IPS-NIHi7 (cell line): ENCODE measurements at regions not wholly inside any gene's neighbourhood (a gene's known extent, or its start where the extent isn't known, plus 50 kb on each side); places are given as distances from the start of the nearest gene placed in this dataset.

Source experiments
- DNase-seq: peaks from one replicate; pipeline ENCODE4 v3.0.0; 2012; ENCODE audit warnings: mixed read lengths; ENCODE audit errors: extremely low spot score

DNA sequence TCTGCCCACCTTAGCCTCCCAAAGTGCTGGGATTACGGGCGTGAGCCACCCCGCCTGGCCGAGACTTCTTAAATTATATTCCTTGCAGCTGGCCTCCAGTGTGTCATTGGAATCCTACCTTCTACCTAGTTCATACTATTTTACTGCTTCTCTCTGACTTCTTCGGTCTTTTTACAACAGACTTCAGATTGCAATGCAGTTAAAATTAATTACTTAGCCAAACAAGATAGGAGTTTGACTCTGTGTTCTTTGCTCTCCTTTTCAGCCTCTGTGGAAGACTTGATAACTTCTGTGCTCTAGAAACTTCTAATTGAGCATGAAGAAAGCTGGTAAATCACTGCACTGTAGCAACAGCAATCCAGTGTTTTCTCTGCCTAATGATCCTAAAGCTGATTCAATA, 199.5 kb downstream of the GASK1B start:
- no peak for DNase-seq

DNA sequence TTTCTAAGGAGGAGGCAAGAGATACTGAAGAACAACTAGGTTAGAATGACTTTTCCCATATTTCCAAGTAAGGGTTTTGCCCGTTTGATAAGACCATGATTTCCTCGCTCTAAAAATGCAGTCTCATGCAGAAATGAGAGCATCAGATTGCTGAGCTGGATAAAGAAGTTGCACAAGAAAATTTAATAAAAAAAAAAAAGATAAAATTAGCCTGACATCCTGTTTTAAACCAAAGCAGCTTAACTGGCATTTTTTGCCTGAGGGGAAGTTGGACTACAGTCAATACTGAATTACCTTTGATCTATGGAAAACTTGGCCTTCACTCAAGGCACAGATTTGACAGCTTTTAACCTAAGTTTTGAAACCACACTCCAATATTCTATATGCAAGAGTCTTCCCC, 208.4 kb downstream of the GASK1B start:
- DNase-seq: no peak

DNA sequence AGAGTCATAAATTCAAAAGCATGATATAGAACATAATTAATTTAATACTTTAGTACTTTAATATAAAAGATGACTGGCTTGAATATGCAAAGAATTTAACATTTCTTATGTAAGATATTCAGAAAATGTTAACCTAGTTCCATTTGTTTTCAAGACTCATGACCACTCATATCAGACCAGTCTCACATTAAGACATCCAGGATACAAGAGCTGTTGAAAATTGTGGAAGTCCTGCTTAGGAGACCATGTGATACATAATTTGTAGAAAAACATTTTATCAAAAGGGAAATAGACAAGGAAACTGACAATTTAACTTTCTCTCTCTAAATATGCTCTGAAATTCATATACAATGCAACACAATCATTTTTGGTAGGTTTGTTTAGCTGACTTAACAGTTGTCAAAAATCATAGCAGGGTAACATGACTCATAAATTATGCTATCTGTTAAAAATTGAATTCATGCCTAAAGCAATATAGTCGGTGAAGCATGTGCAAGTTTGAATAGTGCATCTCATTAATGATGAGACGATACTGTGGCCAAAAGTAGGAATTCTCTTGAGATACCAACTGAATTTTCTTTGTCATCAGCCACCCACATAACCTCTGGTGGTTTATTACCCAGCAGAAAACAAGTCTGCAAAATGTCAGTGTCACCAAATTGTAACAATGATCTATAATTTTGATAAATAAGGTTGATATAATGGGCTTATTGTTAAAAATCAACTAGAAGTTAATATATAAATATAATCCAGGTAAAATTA, 211.4 kb downstream of the GASK1B start:
- DNase-seq: no peak

DNA sequence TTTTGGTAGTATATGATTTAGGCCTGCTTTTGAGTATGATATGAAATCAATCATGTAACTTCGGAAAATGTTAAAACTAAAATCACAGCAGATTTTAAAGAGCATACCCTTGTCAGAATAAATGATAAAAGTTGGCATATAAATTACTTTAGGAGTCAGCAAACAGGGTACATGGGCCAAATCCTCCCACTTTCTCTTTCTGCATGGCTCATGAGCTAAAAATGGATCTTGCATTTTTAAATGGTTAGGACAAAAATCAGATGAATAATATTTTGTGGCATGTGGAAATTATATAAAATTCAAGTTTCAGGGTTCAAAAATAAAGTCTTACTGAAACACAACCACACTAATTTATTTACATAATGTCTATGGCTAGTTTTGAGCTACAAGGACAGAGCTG, 214.9 kb downstream of the GASK1B start:
- no peak for DNase-seq

DNA sequence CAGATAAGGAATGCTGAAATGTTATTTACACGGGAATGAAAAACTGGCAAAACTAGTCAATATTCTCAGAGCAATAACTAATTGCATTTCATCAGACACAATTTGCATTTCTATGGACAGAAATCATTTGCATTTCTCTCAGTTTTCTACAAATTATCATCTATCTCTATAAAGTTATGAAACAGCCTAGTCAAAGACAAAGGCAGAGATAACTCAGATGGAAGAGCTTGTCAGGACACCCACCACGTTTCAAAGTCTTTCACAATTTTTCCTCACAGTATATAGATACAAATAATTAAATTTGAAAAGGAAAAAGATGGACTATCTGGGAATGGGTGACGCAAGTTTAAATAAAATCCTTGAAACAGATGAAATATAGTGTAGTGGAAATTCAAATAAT, 230.8 kb downstream of the GASK1B start:
- DNase-seq: no peak

DNA sequence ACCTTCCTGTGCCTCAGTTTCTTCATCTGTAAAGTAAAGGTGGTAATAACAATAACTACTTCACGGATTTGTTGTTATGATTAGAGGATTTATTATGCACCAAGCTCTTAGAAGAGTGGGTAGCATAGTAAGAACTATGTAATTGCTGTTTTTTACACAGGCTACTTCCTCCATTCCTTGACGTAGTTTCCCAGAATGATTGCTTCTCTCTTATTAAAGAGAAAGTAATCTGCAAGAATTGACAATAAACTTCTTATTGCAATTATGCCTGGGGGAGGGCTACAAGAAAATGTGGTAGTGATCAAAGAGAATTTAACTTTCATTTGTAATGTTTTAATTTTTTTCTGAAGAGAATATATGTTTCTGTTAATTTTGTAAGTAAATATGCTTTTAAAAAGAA, 238.7 kb downstream of the GASK1B start:
- no peak for DNase-seq

DNA sequence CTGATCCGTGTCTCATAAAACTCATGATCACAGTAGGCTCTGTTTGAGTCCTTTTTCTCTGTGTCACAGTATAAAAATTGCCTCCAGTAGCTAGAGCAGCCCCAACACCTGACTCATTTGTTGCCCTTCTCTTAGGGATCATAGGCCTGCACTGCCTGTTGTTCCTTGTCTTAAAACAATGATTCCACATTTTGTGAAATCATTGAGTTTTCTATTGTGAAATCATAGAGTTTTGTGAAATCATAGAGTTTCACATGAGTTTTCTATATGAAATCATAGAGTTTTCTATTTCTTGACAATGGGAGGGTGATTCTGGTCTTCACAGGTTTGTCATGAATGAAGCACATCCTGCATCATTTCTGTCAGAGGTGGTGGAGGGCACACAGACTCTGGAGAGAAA, 239.9 kb downstream of the GASK1B start:
- DNase-seq: no peak

DNA sequence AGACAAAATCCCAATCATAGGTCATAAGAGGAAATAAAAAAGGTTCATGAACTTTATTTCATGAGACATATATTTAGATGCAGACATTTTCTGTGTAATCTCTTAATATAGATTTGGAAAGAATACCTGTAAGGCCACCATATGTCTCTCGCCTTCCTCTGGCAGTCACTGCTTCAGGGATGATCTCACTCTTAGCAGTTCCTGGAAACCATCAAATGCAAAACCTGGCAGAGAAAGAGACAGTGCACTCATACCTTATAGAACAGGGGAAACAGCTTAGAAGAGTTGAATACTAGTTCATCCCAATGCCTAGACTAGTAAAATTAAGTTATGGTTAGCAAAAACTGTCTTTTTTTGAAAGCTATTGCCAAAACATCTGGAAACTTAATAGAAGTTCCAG, 243.3 kb downstream of the GASK1B start:
- no peak for DNase-seq

DNA sequence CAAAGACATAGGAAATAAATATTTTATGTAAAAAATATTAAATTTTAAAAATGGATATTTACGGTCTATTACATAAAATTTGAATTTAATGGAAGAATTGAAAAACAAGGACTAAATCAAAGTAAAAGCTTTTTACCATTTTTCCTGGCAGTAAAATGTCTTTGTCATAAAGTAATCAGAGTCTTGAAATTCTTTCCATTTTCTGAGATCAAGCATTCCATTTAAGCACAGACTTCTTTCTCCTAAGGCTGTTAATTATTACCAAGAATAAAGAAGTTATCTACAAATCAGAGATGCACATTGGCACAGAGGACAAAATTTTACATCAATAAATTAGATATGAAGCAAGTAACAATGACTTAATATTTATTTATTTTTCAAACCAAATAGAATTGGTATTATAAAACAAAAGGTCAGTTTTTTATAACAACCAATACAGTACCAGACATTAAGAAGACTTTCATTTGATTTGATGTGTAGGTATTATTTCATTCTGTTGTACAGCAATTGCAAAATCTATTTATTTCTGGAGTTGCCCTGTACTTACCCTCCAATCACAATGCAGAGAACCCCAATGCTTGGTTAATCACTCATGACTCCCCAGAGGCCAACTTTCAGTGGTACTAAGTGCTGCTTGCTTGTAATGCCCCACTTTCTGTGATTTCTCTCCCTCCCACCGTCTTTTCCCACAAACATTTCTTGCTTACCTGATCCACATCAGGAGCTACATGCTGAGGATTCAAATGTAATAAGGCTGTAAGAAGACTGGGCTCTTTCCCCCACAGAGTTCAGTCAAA, 254.6 kb downstream of the GASK1B start:
- no peak for DNase-seq

DNA sequence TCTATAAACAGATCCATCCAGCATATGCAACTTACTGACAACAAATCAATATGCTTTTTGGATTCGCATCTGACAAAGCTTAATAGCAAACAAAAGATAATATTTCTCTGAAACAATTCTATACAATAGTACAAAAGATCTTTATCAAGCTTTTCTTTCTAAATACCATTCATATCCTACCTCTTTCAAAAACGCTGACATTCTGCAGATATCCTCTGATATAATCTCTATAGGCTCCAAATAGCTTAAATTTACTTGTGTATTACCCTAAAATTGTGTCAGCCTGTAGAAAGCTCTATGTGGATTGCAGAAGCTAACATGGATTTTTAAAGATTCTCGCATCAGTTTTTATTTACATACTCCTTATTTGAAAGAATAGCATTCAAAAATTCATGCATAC, 260.6 kb downstream of the GASK1B start:
- no peak for DNase-seq

DNA sequence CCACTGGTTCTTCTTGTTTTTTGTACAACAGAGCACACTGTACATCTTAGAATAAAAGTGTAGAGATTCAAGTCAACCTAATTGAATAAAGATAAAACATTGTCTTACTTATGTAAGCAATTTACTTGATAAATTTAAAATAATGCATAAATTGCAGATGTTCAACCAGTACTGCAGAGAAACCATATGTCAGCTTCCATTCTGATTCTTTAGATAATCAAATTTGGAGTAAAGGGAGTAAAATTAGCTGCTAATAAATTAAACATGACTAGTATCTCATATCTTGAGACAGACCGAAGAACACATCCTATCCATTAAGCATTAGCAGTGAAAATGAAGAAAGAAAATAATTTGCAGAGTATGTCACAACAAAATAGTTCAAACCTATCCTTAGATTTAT, 261.2 kb downstream of the GASK1B start:
- no peak for DNase-seq

DNA sequence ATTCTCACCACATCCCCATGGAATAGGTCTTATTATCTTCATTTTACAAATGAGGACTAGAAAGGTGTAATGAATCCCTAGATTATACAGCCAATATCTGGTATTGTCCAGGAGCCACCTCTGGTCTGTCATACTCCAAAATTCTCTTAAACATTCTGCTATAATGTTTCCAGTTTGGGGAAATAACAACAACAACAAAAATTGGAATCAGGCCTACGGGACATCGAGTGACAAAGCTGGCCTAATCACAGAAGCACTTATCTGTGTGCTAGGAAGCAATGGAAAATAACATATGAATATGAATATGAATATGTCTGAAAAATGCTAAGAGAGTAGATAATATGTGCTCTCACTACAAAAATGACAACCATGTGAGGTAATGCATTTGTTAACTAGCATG, 264.1 kb downstream of the GASK1B start:
- DNase-seq: no peak

DNA sequence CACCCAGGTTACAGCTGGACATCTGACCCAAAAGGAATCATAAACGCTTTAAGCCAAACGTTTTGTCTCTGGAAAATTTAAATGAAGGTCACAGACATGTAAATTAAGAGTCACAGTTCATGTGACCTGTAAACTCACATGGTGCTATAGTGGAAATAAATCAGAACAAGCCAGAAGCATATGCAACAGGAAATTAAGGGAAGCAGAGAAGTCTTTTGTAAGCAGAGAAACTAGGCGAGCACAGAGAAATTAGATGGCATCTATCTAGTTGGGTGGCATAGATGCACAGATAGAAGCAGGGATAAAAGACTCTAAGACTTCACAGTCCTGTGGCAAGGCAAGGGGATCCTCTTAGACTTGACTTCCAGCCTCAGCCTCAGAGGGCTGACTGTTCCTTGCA, 264.8 kb downstream of the GASK1B start:
- DNase-seq: no peak

DNA sequence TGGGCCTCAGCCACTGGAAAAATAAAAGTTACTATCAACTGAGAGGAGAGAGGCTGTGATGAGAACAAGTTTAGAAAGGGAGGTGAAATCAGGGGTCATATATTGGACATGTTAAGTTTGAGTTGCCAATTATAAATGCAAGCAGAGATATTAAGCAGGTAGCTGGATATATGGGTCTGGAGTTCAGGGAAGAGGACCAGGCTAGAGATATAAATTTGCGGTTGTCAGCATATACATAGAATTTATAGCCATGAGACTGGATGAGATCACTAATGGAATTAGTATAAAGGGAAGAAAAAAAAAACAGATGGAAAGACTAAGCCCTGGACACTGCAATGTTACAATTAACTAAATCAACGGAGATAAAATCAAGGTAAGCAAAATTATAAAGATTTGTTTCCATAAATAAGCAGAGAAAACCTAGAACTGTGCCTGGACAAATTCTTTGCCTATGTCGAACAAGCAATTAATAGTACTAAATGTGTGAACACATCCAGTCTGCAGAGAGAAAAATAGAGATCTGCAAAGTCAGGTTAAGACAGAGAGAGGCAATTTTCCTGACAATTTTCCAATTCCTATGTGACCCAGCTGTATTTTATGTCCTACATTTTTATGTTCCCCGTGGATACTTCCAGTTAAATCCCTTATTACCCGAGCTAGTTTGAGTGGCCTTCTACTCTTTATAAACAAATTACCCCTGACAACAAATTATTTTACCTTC, 265.4 kb downstream of the GASK1B start:
- DNase-seq: no peak

DNA sequence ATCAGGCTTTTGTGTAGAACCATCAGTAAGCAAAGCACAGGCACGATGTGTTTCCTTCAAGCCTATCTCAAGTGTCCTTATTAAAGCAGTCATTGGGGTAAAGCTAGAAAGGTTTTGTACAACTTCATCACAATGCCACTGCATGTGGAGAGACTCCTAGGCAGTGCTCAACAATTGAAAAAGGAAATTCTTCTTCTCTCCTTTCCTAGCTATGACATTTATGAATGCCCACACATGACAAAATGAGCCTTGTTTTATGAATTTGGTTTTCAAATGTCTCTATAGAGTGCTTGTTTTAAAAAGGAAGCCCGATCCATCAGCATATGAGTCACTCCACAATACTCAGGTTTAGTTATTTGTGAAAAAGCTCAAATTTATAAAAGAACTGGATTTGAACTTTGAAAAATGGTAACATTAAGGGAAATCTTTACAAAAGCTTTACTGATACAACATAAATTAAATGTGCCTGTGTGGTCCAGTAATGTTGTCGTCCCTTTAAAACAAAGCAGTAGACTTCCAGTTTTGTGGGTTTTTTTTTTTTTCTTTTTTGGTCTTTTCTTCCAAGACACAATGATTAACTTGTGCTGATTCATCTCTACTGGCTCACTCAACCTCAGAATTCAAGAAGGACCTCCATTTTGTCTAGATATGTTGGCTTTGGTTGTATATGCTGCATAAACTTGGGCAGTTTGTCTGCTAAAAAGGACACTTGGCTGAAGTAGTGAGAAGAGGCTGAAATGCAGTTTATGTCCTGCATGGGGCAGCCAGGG, 273.8 kb downstream of the GASK1B start:
- DNase-seq: no peak

DNA sequence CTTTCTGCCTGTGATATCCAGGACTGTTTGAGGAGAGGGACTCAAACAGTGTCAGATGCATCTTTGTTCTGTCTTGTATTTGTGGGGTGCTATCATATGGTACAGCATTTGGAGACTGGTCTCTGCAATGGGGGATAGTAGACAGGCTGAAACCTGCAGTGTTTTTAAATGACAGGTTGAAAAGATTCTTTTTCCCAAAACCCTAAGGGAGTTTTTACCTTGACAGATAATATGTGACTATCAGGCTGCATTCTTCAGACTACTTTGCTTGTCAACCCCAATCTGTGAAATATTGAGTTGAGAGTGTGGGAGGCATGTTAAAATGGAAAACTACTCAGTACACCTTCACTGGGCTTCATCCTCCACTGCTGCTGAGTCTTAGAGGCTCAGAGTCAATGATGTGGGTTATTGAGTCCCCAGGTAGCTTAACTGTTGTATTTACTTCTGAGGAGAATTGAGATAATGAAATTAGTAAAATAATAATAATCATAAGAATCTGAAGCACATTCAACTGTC, 274.9 kb downstream of the GASK1B start:
- no peak for DNase-seq

DNA sequence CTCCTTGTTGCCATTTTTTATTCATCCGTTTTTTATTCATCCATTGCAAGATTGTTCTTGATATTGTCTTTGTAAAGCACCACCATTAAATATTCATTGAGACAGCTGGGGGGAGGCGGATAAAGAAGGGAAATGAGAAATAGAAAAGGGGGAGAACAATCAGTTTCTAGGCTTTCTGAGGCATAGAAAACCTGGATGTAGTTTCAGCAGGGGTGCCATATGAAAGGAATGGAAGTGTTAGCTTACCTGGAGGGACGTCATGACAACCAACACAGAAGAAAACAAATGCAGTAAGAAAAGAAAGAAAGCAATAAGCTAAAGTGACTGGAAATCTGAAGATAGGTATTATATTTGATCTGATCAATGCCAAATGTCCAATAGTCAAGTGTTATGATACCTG, 276.1 kb downstream of the GASK1B start:
- DNase-seq: no peak

DNA sequence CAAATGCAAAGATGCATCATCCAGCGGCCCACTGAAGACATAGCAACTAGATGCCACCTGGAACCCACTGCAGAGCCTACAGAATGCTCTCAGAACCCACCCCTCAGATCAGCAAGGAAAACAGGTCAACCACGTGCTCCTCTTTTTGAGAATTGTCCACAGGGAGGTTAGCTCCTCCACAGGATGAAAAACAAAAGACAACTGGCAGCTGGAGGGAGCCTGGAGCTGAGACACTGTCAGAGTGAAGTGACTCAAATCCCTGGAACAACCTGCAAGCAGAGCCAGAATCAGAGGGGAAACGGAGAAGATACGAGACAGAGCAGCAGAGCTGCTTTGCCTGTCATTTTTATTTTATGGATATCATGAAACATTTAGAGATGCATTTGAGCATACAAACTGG, 277.6 kb downstream of the GASK1B start:
- peak; percentile 30 for DNase-seq

DNA sequence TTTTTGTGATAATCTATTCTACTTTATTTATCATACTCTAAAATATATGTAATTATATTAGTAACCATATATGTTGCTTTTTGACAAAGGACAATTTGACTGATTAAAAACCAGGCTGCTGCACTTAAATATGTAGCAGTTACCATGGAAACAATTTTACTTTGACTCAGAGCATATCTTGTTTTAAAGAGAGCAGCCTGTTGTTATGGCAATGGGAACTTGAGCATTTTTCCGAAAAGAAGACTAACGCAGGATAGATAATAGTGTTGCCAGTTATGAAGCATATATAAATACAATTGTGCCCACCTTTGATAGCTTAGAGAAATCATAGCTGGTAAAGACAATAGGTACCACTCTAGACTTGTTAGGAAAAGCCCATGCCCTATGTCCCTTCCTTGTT, 283.0 kb downstream of the GASK1B start:
- DNase-seq: no peak

DNA sequence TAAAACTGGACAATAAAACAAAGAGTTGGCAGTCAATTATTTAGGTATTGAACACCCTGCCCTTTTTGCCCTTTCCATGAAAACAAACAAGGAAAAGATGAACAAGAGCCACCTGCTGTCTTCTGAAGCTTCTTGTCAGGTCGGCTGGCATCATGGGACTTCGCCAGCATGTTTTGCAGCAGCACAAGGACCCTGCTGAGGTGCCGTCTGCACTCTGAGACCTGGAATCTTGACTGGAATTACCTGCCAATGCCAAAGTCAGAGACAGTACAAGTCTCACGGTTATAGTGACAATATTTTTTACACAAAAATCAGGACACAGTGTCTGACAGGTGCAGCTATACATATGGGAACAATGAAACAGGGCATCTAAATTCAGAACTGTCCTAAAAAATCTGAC, 284.5 kb downstream of the GASK1B start:
- no peak for DNase-seq

DNA sequence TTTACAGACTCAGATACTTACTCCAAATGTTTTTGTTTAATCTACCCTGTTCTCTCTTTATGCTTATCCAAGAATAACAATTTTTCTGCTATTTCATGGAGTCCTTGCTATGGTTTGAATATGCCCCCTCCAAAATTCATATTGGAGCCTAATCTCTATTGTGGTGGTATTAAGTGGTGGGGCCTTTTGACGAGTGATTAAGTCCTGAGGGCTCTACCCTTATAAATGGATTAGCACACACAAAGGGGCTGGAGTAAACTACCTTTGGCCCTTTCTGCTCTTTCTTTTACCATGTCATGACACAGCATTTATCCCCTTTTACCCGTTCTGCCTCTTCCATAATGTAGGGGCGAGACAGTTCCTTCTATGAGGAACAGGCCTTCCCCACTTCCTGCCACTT, 285.5 kb downstream of the GASK1B start:
- no peak for DNase-seq

DNA sequence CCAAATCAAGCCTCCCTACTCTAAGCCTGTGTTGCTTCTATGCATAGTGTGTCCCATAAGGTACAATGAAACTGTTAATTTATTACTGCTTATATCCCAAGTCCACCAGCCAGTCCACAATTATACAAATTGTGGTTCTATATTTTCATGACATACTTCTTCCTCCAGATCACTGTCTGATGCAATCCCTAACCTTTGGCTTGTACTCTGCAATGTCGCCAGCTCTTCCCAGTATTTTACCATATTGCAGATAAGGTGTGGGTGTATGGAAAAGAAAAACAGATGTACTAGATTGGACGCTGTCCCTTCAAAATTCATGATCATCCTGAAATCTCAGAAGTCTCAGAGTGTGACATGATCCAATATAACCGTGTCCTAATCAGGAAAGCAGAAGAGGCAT, 286.2 kb downstream of the GASK1B start:
- no peak for DNase-seq
